Bronchial epithelial cell (primary cell): ENCODE measurements at regions not wholly inside any gene's neighbourhood (a gene's known extent, or its start where the extent isn't known, plus 50 kb on each side); places are given as distances from the start of the nearest gene placed in this dataset.
"Not testable (repeated sequence)": the region's sequence is repeated elsewhere in the genome, so short reads cannot be mapped to it uniquely, and the experiment has no call there.

ENCODE experiments used
- DNase-seq: peaks from one replicate; pipeline ENCODE4 v3.0.0-alpha.2; 2010; ENCODE audit warnings: low read depth
- FAIRE-seq: peaks from 2 replicates; lab custom pipeline; 2011; peaks lifted over from hg19 to GRCh38; lab: Jason Lieb, UNC
- H3K27me3 ChIP-seq: 2 replicates; pipeline ENCODE4 v1.5.1; 2011; ENCODE audit warnings: low read length; ENCODE audit not compliant: control insufficient read depth, insufficient read depth
- H3K36me3 ChIP-seq: 2 replicates; pipeline ENCODE4 v1.5.1; 2011; ENCODE audit warnings: low read length; ENCODE audit not compliant: control insufficient read depth, insufficient read depth
- H3K4me3 ChIP-seq: 2 replicates; pipeline ENCODE4 v1.5.1; 2011; ENCODE audit warnings: mild to moderate bottlenecking, low read depth, low read length, control low read depth
- CTCF ChIP-seq: IDR thresholded peaks from 2 replicates; pipeline ENCODE4 v1.5.1; 2011; ENCODE audit warnings: mild to moderate bottlenecking, moderate library complexity, low read length, control low read depth, inconsistent platforms; ENCODE audit not compliant: insufficient read depth, severe bottlenecking

DNA sequence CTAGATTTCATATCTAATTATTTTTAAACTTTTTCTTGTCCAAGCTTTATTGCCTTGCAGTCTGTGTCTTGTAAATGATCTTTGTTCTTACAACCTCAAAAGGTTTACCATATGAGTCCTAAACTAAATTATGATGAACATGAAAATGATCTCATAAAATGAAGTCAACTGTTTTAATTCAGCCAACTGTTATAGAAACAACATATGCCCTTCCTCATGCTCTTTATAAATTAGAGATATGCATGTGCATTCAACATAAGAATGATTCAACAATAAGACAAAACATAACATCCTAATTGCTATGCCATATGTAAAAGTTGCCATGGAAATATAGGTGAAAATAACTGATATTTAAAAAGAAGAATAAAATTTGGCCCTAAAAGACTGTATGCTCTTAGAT, 774.4 kb downstream of the LUZP2 start:
- H3K27me3 ChIP-seq = no peaks in the 10 kb centered on the region
- TF ChIP-seq CTCF = no peak
- no peak for DNase-seq
- FAIRE-seq = no peak
- H3K36me3 ChIP-seq = no peaks in the 10 kb centered on the region
- no peak overlapping the region for H3K4me3 ChIP-seq

- Histone ChIP-seq H3K36me3 (no peaks in the 10 kb centered on the region), H3K27me3 (no peaks in the 10 kb centered on the region), H3K4me3 (no peak overlapping the region)
- DNase-seq = no peak
- no peak for FAIRE-seq
- no peak for TF ChIP-seq CTCF
These were observed 775.4 kb downstream of the LUZP2 start for GRCh38 chr11:25272214-25272613.

- H3K36me3 ChIP-seq, DNase-seq, H3K4me3 ChIP-seq, FAIRE-seq, H3K27me3 ChIP-seq: not testable (repeated sequence)
These were observed 784.0 kb downstream of the LUZP2 start for GRCh38 chr11:25280821-25281220.

DNA sequence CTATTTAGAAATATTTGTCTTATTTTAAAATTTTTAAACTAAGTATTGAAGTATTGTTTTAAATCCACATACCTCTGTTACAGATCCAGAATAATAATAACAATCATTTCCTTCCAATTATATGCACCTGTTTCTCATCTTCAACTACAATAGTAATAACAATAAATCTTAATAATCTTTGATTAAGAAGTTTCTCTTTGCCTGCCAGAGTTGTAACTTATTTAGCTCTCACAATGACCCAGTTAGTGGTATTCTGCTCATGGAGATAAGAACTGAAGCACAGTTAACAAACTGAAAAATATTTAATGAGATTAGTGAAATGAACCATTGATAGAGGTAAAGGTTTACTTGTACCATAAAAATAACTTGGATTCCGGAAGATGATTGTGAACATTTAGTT, 796.3 kb downstream of the LUZP2 start:
- Histone ChIP-seq H3K36me3 (no peaks in the 10 kb centered on the region), H3K27me3 (no peaks in the 10 kb centered on the region), H3K4me3 (no peak overlapping the region)
- no peak for DNase-seq
- FAIRE-seq = no peak
- no peak for TF ChIP-seq CTCF

- Histone ChIP-seq H3K27me3 (no peaks in the 10 kb centered on the region), H3K36me3 (no peaks in the 10 kb centered on the region), H3K4me3 (no peak overlapping the region)
- TF ChIP-seq CTCF = no peak
- no peak for FAIRE-seq
- no peak for DNase-seq
These were observed 801.6 kb downstream of the LUZP2 start for GRCh38 chr11:25298450-25298849.

GRCh38 chr11:25309818-25310217, 813.0 kb downstream of the LUZP2 start:
- no peaks in the 10 kb centered on the region for H3K36me3 ChIP-seq

More at GRCh38 chr11:25309818-25310217, 813.0 kb downstream of the LUZP2 start:
- no peak for TF ChIP-seq CTCF
- H3K4me3 ChIP-seq = no peak overlapping the region
- FAIRE-seq = no peak
- no peaks in the 10 kb centered on the region for H3K27me3 ChIP-seq
- DNase-seq = no peak
